Astrocyte (in vitro differentiated cells and primary cell): ENCODE measurements at regions not wholly inside any gene's neighbourhood (a gene's known extent, or its start where the extent isn't known, plus 50 kb on each side); places are given as distances from the start of the nearest gene placed in this dataset.

ENCODE experiments used
- CTCF ChIP-seq: IDR thresholded peaks from 2 replicates; pipeline ENCODE4 v1.5.1; 2011; ENCODE audit warnings: low read depth, mild to moderate bottlenecking, inconsistent platforms, low read length, moderate library complexity; ENCODE audit not compliant: insufficient read depth
- EZH2 ChIP-seq: IDR thresholded peaks from 2 replicates; pipeline ENCODE4 v1.6.1; 2012; ENCODE audit warnings: mild to moderate bottlenecking, low read length, inconsistent platforms; ENCODE audit not compliant: insufficient read depth

DNA sequence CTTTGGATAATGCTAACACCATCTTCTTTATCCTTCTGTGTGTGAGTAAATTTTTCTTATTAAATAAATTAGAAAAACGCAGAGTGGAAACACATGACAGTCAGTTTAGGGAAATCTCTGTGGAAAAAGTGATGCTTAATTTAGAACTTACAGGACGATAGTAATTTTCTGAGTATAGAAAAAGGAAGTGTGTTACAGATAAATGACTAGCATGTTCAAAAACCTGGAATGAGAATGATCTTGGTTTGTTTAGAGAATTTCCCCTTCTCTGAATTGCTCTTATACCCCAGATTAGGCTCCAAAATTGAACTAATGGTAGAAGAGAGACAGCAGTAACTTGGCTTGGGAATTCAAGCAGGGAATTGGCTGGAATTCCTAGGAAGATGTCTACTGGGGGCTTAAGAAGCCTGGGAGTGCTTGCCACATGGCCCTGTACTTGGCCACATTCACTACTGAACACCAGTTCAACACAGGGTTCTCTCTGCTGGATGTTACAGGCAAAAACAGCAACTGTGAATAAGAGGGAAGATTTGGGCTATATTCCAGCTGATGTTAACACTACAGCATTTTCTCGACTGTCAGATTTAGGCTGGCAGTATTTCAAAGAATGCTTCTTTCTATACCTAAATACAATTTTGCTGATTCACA is 1004.2 kb downstream of the TTLL7 start:
- TF ChIP-seq CTCF (no peak), EZH2 (no peak)
